Progenitor cell of endocrine pancreas (in vitro differentiated cells): ENCODE measurements at regions not wholly inside any gene's neighbourhood (a gene's known extent, or its start where the extent isn't known, plus 50 kb on each side); places are given as distances from the start of the nearest gene placed in this dataset.

Source experiments
- DNase-seq: peaks from one replicate; pipeline ENCODE4 v3.0.0; 2021; ENCODE audit warnings: low spot score; ENCODE audit not compliant: unreplicated experiment
- H3K27ac Mint-ChIP-seq: 2 replicates; pipeline ENCODE4 v1.8.0; 2021; ENCODE audit warnings: mild to moderate bottlenecking, moderate library complexity, mixed read lengths
- H3K27me3 Mint-ChIP-seq: 2 replicates; pipeline ENCODE4 v1.8.0; 2021; ENCODE audit warnings: mixed read lengths
- H3K36me3 Mint-ChIP-seq: 2 replicates; pipeline ENCODE4 v1.8.0; 2022; ENCODE audit warnings: mixed read lengths; ENCODE audit not compliant: insufficient read depth
- H3K4me1 Mint-ChIP-seq: 2 replicates; pipeline ENCODE4 v1.8.0; 2021; ENCODE audit warnings: low read depth, mixed read lengths
- H3K4me3 Mint-ChIP-seq: 2 replicates; pipeline ENCODE4 v1.8.0; 2021; ENCODE audit warnings: low read depth, mild to moderate bottlenecking, moderate library complexity, mixed read lengths
- H3K9me3 Mint-ChIP-seq: 2 replicates; pipeline ENCODE4 v1.8.0; 2021; ENCODE audit warnings: low read depth, mixed read lengths
- TF ChIP-seq, protein P1 (sequence below): fragments of 200-600 bp; sonication (generic); IDR thresholded peaks from one replicate; pipeline ENCODE4 v1.5.0; 2021; ENCODE audit warnings: antibody characterized with exemption, mild to moderate bottlenecking; ENCODE audit not compliant: unreplicated experiment

GRCh38 chr3:137958636-137959035 is 51.3 kb upstream of the CLDN18 start:
- no peaks in the 10 kb centered on the region for H3K4me1 Mint-ChIP-seq
- H3K9me3 Mint-ChIP-seq, result peaks cover 16% of the 10 kb centered on the region
- H3K36me3 Mint-ChIP-seq, result no peaks in the 10 kb centered on the region
- no peak overlapping the region for H3K27ac Mint-ChIP-seq
- TF ChIP-seq, protein P1, sequence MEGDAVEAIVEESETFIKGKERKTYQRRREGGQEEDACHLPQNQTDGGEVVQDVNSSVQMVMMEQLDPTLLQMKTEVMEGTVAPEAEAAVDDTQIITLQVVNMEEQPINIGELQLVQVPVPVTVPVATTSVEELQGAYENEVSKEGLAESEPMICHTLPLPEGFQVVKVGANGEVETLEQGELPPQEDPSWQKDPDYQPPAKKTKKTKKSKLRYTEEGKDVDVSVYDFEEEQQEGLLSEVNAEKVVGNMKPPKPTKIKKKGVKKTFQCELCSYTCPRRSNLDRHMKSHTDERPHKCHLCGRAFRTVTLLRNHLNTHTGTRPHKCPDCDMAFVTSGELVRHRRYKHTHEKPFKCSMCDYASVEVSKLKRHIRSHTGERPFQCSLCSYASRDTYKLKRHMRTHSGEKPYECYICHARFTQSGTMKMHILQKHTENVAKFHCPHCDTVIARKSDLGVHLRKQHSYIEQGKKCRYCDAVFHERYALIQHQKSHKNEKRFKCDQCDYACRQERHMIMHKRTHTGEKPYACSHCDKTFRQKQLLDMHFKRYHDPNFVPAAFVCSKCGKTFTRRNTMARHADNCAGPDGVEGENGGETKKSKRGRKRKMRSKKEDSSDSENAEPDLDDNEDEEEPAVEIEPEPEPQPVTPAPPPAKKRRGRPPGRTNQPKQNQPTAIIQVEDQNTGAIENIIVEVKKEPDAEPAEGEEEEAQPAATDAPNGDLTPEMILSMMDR, result no peak
- no peak for DNase-seq
- H3K4me3 Mint-ChIP-seq, result no peak overlapping the region
- peaks cover 11% of the 10 kb centered on the region for H3K27me3 Mint-ChIP-seq
